Testis (tissue), 2 donors: ENCODE measurements at regions not wholly inside any gene's neighbourhood (a gene's known extent, or its start where the extent isn't known, plus 50 kb on each side); places are given as distances from the start of the nearest gene placed in this dataset.

Experiments
- POLR2A ChIP-seq: fragments of 450-650 bp; IDR thresholded peaks from one replicate; pipeline ENCODE4 v1.6.1; 2017; ENCODE audit warnings: antibody characterized with exemption, mild to moderate bottlenecking, moderate library complexity
- TF ChIP-seq, protein P1 (sequence below), 3 experiments: fragments of 450-650 bp in 2 of 3; fragments of 200-600 bp in 1 of 3; sonication (generic) in 1 of 3; IDR thresholded peaks; one replicate each; pipeline ENCODE4 v1.5.1; 2016 to 2019; ENCODE audit warnings: antibody characterized with exemption in 3 of 3, mild to moderate bottlenecking in 2 of 3, moderate library complexity in 1 of 3

DNA sequence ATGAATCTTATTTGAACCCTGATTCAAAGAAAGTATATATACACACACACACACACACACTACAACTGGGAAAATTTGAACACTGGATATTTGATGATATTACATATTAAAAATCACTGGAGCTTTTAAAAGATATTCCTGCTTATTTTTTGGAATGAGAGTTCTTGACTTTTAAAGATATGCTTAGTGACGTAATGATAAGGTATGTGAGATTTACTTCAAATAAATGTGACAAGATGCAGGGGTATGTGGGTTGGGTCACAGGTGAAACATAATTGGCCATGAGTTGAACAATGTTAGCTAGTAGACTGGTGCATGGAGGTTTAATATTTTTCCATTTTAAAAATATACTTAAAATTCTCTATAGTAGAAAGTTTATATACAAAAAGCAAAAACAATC, 258.6 kb downstream of the CBLN4 start:
- TF ChIP-seq, protein P1, sequence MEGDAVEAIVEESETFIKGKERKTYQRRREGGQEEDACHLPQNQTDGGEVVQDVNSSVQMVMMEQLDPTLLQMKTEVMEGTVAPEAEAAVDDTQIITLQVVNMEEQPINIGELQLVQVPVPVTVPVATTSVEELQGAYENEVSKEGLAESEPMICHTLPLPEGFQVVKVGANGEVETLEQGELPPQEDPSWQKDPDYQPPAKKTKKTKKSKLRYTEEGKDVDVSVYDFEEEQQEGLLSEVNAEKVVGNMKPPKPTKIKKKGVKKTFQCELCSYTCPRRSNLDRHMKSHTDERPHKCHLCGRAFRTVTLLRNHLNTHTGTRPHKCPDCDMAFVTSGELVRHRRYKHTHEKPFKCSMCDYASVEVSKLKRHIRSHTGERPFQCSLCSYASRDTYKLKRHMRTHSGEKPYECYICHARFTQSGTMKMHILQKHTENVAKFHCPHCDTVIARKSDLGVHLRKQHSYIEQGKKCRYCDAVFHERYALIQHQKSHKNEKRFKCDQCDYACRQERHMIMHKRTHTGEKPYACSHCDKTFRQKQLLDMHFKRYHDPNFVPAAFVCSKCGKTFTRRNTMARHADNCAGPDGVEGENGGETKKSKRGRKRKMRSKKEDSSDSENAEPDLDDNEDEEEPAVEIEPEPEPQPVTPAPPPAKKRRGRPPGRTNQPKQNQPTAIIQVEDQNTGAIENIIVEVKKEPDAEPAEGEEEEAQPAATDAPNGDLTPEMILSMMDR (IDR thresholded peaks at IDR 0.05) = no peak
- TF ChIP-seq POLR2A = no peak
